Heart left ventricle (tissue), 16 donors: ENCODE measurements at regions not wholly inside any gene's neighbourhood (a gene's known extent, or its start where the extent isn't known, plus 50 kb on each side); places are given as distances from the start of the nearest gene placed in this dataset.
"Not testable (repeated sequence)": the region's sequence is repeated elsewhere in the genome, so short reads cannot be mapped to it uniquely, and the experiment has no call there.

Experiments
- ATAC-seq, 4 donors: fragments of 200-7000 bp; cut with Tn5 transposase; one replicate each; pipeline ENCODE4 v1.9.1; 2020 to 2022; ENCODE audit warnings: moderate library complexity in 4 of 4, mild to moderate bottlenecking in 3 of 4, moderate number of reproducible peaks in 1 of 4
- DNase-seq, 5 donors: peaks; one replicate each; pipeline ENCODE4 v3.0.0-alpha.2; 2020
- H3K27ac ChIP-seq, 12 donors: fragments of 200-600 bp; sonication (generic) in 4 of 12; one replicate each; pipeline versions ENCODE4 v1.5.0 to v1.8.0; 2016 to 2022; ENCODE audit warnings: mild to moderate bottlenecking in 2 of 12
- H3K27me3 ChIP-seq, 9 donors: fragments of 200-600 bp; sonication (generic) in 2 of 9; one replicate each; pipeline versions ENCODE4 v1.5.1 to v1.8.0; 2016 to 2022; ENCODE audit warnings: mild to moderate bottlenecking in 3 of 9
- H3K36me3 ChIP-seq, 9 donors: fragments of 200-600 bp; sonication (generic) in 2 of 9; one replicate each; pipeline versions ENCODE4 v1.5.0 to v1.8.0; 2018 to 2022; ENCODE audit warnings: mild to moderate bottlenecking in 2 of 9
- H3K4me1 ChIP-seq, 12 donors: fragments of 200-600 bp; sonication (generic) in 4 of 12; one replicate each; pipeline versions ENCODE4 v1.5.0 to v1.8.0; 2016 to 2022; ENCODE audit warnings: mild to moderate bottlenecking in 3 of 12
- H3K4me3 ChIP-seq, 12 donors: fragments of 200-600 bp; sonication (generic) in 4 of 12; one replicate each; pipeline versions ENCODE4 v1.5.0 to v1.8.0; 2017 to 2022; ENCODE audit warnings: mild to moderate bottlenecking in 9 of 12, moderate library complexity in 4 of 12
- H3K9me3 ChIP-seq, 12 donors: fragments of 200-600 bp; sonication (generic) in 4 of 12; one replicate each; pipeline versions ENCODE4 v1.5.0 to v1.8.0; 2016 to 2022; ENCODE audit warnings: mild to moderate bottlenecking in 1 of 12
- POLR2A ChIP-seq, 2 donors: fragments of 450-650 bp; IDR thresholded peaks; one replicate each; pipeline ENCODE4 v1.6.1; 2017; ENCODE audit warnings: antibody characterized with exemption in 2 of 2, mild to moderate bottlenecking in 2 of 2, moderate library complexity in 2 of 2
- WGBS, 4 donors: extraction: QIAGEN DNeasy Blood & Tissue Kit in 2 of 4; methylation state at CpG; one replicate each; pipeline versions ENCODE4 v1.1.5 to v1.1.7; 2013 to 2018; 5-methylcytosine and 5-hydroxymethylcytosine counted together
- intact Hi-C, 10 donors: fragments of 100-400 bp; cut with DNase I; formaldehyde crosslinking; loops; one replicate each; pipeline versions ENCODE4 v1.11.1 to v1.14.2; 2022
- TF ChIP-seq, protein P1 (sequence below), 12 donors: fragments of 200-600 bp; sonication (generic) in 4 of 12; IDR thresholded peaks; one replicate each; pipeline versions ENCODE4 v1.5.0 to v1.8.0; 2018 to 2022; ENCODE audit warnings: antibody characterized with exemption in 12 of 12, mild to moderate bottlenecking in 5 of 12
- donor health status: ischemic (EF 13 %, LVEDD 7.1; RV severe dilation, severe dysfunction).
- donor health status: healthy with polysubstance abuse.
- donor health status: DM: no; HTN: yes; CAD: no.
- donor health status: DM: no; HTN: no; CAD: no.
- donor health status: ischemic (EF 25% LVEDD 6.9; RV normal size, moderate dysfunction).
- donor health status: ischemic (EF 25% LVEDD 5.7; RV mildly dilated, moderate dysfunction).
- donor health status: healthy.
- donor health status: DM: yes; HTN: yes; CAD: no.
- donor health status: ischemic (EF 35%, LVEDD 5.7; RV mildly dilated, moderate dysfunction).
- donor health status: nonischemic (EF 11% LVEDD 7.7; RV severe dilation, severe dysfunction).
- donor health status: DM: yes; HTN: yes; CAD: no.
- donor health status: PGD.
- donor health status: ischemic (EF 29% LVEDD 5.4; RV normal size, mild dysfunction).
- donor health status: nonischemic (EF 23%, LVEDD 6.1; RV moderate dilation, normal function).

- Histone ChIP-seq H3K4me3 (no peak overlapping the region), H3K27me3 (no peaks in the 10 kb centered on the region), H3K27ac (peak overlapping the region in 1 of 12 donors; percentile 69), H3K4me1 (peaks cover 0 to 3% (median 0%) of the 10 kb centered on the region in 12 donors), H3K9me3 (peaks cover 0 to 15% (median 2%) of the 10 kb centered on the region in 12 donors), H3K36me3 (no peaks in the 10 kb centered on the region)
- 85 to 89% (median 87%) methylated on average over 40 to 47 of the region's 47 CpGs for WGBS, 4 donors
- TF ChIP-seq POLR2A (IDR thresholded peaks at IDR 0.05), result no peak
- TF ChIP-seq, protein P1, sequence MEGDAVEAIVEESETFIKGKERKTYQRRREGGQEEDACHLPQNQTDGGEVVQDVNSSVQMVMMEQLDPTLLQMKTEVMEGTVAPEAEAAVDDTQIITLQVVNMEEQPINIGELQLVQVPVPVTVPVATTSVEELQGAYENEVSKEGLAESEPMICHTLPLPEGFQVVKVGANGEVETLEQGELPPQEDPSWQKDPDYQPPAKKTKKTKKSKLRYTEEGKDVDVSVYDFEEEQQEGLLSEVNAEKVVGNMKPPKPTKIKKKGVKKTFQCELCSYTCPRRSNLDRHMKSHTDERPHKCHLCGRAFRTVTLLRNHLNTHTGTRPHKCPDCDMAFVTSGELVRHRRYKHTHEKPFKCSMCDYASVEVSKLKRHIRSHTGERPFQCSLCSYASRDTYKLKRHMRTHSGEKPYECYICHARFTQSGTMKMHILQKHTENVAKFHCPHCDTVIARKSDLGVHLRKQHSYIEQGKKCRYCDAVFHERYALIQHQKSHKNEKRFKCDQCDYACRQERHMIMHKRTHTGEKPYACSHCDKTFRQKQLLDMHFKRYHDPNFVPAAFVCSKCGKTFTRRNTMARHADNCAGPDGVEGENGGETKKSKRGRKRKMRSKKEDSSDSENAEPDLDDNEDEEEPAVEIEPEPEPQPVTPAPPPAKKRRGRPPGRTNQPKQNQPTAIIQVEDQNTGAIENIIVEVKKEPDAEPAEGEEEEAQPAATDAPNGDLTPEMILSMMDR (IDR thresholded peaks at IDR 0.05), result no peak
- intact Hi-C loops, result no loop called here
- DNase-seq (peak in 1 of 5 donors; percentile 40), ATAC-seq (no peak)
Measured at GRCh38 chr10:5576780-5577624, 52.2 kb downstream of the CALML3 start.

- H3K27ac ChIP-seq, H3K27me3 ChIP-seq, DNase-seq, H3K4me3 ChIP-seq, H3K36me3 ChIP-seq, ATAC-seq, intact Hi-C loops: not testable (repeated sequence)
- 84 to 97% (median 94%) methylated on average over 4 of the region's 4 CpGs for WGBS, 4 donors
- Histone ChIP-seq H3K4me1 (peaks cover 0 to 11% (median 0%) of the 10 kb centered on the region in 12 donors), H3K9me3 (peaks cover 0 to 16% (median 4%) of the 10 kb centered on the region in 12 donors)
Measured at GRCh38 chr10:5580038-5580428, 55.3 kb downstream of the CALML3 start.

DNA sequence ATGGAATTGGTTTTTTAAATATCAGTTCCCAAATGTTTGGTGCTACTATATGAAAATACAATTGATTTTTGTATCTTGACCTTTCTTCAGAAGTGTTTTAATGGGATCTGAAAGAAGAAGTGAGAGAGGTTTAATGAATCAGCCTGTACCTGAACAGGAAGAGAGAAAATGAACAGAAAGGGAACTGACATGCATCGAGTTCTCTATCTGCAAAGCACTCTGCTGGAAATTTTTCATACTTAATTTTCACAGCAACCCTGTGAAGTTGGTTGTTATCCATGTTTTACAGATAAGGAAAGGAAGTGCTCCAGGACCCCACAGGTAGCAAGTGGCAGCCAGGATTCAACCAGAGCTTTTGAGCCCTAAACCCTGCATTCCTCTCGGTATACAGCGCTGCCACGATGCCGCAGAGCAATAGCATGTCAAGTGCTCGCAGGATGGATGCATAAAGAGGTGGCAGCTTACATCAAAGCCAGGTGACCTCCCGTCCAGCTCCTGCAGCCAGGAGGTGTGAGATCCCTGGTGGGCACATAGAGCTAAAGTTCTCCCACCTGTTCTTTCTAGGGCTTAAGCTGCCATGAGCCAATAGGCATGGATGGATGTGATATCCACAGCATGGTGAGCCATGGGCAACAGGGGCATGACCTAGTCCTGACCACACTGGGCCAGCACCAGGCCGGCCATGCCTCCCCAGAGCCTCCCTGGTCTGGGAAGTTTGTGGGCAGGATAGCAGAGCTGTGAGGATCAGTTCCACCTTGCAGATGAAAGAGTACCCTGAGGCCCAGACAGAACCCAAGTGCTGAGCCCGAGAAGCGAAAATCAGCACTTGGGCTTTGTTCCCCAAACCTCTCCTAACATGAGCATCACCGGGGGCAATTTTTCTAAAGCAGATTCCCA lies 57.2 kb downstream of the CALML3 start:
- no peak for DNase-seq
- TF ChIP-seq POLR2A (IDR thresholded peaks at IDR 0.05), result no peak
- TF ChIP-seq, protein P1 (IDR thresholded peaks at IDR 0.05), result no peak
- Histone ChIP-seq H3K27ac (no peak overlapping the region), H3K4me1 (peaks cover 0 to 27% (median 6%) of the 10 kb centered on the region in 12 donors), H3K4me3 (no peak overlapping the region), H3K36me3 (no peaks in the 10 kb centered on the region), H3K9me3 (peaks cover 0 to 16% (median 4%) of the 10 kb centered on the region in 12 donors), H3K27me3 (peaks cover 0 to 6% (median 0%) of the 10 kb centered on the region in 9 donors)
- intact Hi-C loops, result no loop called here
- no peak for ATAC-seq
- WGBS, 4 donors, result 87 to 92% (median 88%) methylated on average over 7 to 11 of the region's 11 CpGs

GRCh38 chr10:5582736-5583135 lies 58.0 kb downstream of the CALML3 start:
- intact Hi-C loops, result no loop called here
- ATAC-seq, result no peak
- H3K9me3 ChIP-seq, result peaks cover 0 to 16% (median 4%) of the 10 kb centered on the region in 12 donors
- WGBS, 4 donors, result 81 to 87% (median 85%) methylated on average over 12 of the region's 12 CpGs
- TF ChIP-seq POLR2A (IDR thresholded peaks at IDR 0.05), result no peak
- TF ChIP-seq, protein P1 (IDR thresholded peaks at IDR 0.05), result no peak
- H3K4me3 ChIP-seq, result no peak overlapping the region
- H3K4me1 ChIP-seq, result peaks cover 0 to 34% (median 8%) of the 10 kb centered on the region in 12 donors
- no peaks in the 10 kb centered on the region for H3K36me3 ChIP-seq
- H3K27me3 ChIP-seq, result peaks cover 0 to 6% (median 0%) of the 10 kb centered on the region in 9 donors
- no peak for DNase-seq
- no peak overlapping the region for H3K27ac ChIP-seq
